Peyer's patch (tissue), 4 donors: ENCODE measurements at regions not wholly inside any gene's neighbourhood (a gene's known extent, or its start where the extent isn't known, plus 50 kb on each side); places are given as distances from the start of the nearest gene placed in this dataset.

ENCODE experiments used
- DNase-seq, 3 donors: peaks; one replicate each; pipeline ENCODE4 v3.0.0-alpha.2; 2017 to 2019
- H3K27ac ChIP-seq, 4 donors: fragments of 200-600 bp; sonication (generic); one replicate each; pipeline ENCODE4 v1.5.1; 2016 to 2019
- H3K27me3 ChIP-seq, 2 donors: fragments of 200-600 bp; sonication (generic); one replicate each; pipeline ENCODE4 v1.5.1; 2019
- H3K36me3 ChIP-seq, 3 donors: fragments of 200-600 bp; sonication (generic); one replicate each; pipeline ENCODE4 v1.5.1; 2016 to 2019
- H3K4me1 ChIP-seq, 4 donors: fragments of 200-600 bp; sonication (generic); one replicate each; pipeline ENCODE4 v1.5.1; 2016 to 2019
- H3K4me3 ChIP-seq, 4 donors: fragments of 200-600 bp; sonication (generic); 1 replicate in 3 of 4; 2 replicates in 1 of 4; pipeline ENCODE4 v1.5.1; 2016 to 2019; ENCODE audit warnings: mild to moderate bottlenecking in 1 of 4
- H3K9me3 ChIP-seq, 4 donors: fragments of 200-600 bp; sonication (generic); one replicate each; pipeline ENCODE4 v1.5.1; 2016 to 2019; ENCODE audit warnings: mild to moderate bottlenecking in 1 of 4
- POLR2A ChIP-seq, 2 donors: fragments of 450-650 bp; IDR thresholded peaks; one replicate each; pipeline ENCODE4 v1.5.1; 2017; ENCODE audit warnings: antibody characterized with exemption in 2 of 2, mild to moderate bottlenecking in 2 of 2, moderate library complexity in 2 of 2
- TF ChIP-seq, protein P1 (sequence below), 6 experiments: fragments of 450-650 bp in 4 of 6; fragments of 200-600 bp in 2 of 6; sonication (generic) in 1 of 6; IDR thresholded peaks; one replicate each; pipeline ENCODE4 v1.5.1; 2017 to 2019; ENCODE audit warnings: antibody characterized with exemption in 6 of 6, mild to moderate bottlenecking in 3 of 6, moderate library complexity in 1 of 6

DNA sequence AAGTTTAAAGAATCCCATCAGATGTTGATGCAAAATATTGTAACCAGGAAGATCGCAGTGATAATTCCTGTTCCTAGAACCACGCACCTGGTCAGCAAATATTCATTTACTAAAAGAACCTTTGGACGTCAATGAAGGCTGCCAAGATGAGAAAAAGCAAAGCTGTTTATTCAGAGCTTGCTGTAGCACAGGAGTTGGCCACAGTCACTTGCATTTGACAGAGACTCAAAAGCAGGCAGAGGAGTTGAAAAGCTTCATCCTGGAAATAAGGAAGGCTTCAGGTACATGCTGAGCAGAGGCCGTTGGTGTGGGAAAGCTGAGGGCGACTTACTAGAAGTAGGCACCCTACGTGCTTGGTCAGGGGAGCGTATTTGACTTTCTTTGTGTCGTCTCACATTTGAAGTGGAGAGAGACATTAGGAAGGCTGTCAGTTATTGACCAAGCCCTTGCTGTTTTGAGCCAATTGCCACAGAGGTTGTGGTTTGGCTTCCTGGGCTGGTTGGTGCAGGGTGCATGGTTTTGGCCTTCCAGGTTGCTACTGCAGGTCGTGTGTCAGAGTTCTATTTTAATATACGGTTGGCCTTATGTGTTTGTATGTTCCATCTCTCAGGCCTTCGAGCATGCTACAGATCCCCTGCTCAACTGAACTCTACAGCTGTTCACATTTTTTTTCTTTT lies 289.6 kb downstream of the METTL4 start:
- Histone ChIP-seq H3K9me3 (no peaks in the 10 kb centered on the region), H3K36me3 (no peaks in the 10 kb centered on the region), H3K4me3 (no peak overlapping the region), H3K4me1 (no peaks in the 10 kb centered on the region), H3K27me3 (no peaks in the 10 kb centered on the region), H3K27ac (no peak overlapping the region)
- TF ChIP-seq, protein P1, sequence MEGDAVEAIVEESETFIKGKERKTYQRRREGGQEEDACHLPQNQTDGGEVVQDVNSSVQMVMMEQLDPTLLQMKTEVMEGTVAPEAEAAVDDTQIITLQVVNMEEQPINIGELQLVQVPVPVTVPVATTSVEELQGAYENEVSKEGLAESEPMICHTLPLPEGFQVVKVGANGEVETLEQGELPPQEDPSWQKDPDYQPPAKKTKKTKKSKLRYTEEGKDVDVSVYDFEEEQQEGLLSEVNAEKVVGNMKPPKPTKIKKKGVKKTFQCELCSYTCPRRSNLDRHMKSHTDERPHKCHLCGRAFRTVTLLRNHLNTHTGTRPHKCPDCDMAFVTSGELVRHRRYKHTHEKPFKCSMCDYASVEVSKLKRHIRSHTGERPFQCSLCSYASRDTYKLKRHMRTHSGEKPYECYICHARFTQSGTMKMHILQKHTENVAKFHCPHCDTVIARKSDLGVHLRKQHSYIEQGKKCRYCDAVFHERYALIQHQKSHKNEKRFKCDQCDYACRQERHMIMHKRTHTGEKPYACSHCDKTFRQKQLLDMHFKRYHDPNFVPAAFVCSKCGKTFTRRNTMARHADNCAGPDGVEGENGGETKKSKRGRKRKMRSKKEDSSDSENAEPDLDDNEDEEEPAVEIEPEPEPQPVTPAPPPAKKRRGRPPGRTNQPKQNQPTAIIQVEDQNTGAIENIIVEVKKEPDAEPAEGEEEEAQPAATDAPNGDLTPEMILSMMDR (IDR thresholded peaks at IDR 0.05) = no peak
- no peak for TF ChIP-seq POLR2A (IDR thresholded peaks at IDR 0.05)
- no peak for DNase-seq

DNA sequence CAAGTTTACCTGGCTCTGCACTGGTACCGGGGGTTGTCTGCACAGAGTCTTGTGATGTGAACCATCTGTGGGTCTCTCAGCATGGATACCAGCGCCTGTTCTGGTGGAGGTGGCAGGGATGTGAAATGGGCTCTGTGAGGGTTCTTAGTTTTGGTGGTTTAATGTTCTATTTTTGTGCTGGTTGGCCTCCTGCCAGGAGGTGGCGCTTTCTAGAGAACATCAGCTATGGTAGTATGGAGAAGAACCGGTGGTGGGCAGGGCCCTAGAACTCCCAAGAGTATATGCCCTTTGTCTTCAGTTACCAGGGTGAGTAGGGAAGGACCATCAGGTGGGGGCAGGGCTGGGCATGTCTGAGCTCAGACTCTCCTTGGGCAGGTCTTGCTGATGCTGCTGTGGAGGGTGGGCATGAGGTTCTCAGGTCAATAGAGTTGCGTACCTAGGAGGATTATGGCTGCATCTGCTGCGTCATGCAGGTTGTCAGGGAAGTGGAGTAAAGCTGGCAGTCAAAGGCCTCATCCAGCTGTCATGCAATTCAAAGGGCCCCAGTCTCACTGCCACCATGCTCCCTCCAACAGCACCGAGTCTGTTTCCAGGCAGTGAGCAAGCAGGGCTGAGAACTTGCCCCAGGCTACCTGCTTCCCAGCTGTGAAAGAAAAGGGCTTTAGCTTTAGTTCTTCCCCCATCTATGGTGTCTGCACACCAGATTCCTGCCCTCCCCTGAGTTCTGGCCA lies 278.0 kb downstream of the METTL4 start:
- H3K9me3 ChIP-seq = no peaks in the 10 kb centered on the region
- TF ChIP-seq POLR2A (IDR thresholded peaks at IDR 0.05) = no peak
- TF ChIP-seq, protein P1 (IDR thresholded peaks at IDR 0.05) = no peak
- no peak for DNase-seq
- H3K27ac ChIP-seq = no peak overlapping the region
- no peaks in the 10 kb centered on the region for H3K4me1 ChIP-seq
- H3K4me3 ChIP-seq = no peak overlapping the region
- H3K36me3 ChIP-seq = no peaks in the 10 kb centered on the region
- H3K27me3 ChIP-seq = no peaks in the 10 kb centered on the region

DNA sequence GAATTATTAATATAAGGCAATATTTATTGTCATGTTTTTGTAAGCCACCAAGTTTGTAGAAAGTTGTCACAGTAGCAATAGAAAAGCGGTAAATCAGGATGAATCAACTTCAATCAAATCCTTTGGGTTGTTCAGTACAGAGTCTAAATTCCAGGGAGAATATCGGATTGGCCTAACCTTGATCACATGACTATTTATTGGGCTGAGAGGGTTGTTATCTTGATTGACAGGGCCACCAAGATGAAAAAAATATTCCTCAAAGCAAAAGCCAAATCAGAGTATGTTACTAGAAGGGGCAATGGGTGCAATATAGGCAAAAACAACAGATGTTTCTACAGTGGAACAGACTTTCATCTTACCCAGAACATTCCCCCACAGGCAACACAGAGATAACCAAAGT lies 270.0 kb downstream of the METTL4 start:
- H3K4me1 ChIP-seq = no peaks in the 10 kb centered on the region
- H3K9me3 ChIP-seq = no peaks in the 10 kb centered on the region
- TF ChIP-seq, protein P1 (IDR thresholded peaks at IDR 0.05) = no peak
- TF ChIP-seq POLR2A (IDR thresholded peaks at IDR 0.05) = no peak
- H3K4me3 ChIP-seq = no peak overlapping the region
- DNase-seq = no peak
- H3K27ac ChIP-seq = no peak overlapping the region
- H3K36me3 ChIP-seq = no peaks in the 10 kb centered on the region
- H3K27me3 ChIP-seq = peaks cover 0 to 3% of the 10 kb centered on the region in 2 donors

DNA sequence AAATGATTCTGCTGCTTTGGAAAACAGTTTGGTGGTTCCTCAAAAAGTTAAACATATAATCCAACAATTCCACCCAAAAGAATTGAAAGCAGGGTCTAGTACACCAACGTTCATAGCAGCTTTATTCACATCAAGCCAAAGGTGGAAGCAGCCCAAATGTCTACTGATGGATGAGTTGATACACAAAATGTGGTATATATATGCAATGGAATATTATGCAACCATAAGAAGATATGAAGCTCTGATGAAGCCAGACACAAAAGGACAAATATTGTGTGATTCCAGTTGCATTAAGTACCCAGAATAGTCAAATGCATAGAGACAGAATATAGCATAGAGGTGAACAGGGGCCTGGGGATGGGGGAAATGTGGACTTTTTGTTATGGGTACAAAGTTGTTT lies 269.3 kb downstream of the METTL4 start:
- Histone ChIP-seq H3K36me3 (no peaks in the 10 kb centered on the region), H3K27me3 (peaks cover 0 to 3% of the 10 kb centered on the region in 2 donors), H3K27ac (no peak overlapping the region), H3K4me1 (no peaks in the 10 kb centered on the region), H3K4me3 (no peak overlapping the region), H3K9me3 (no peaks in the 10 kb centered on the region)
- TF ChIP-seq, protein P1 (IDR thresholded peaks at IDR 0.05) = no peak
- no peak for TF ChIP-seq POLR2A (IDR thresholded peaks at IDR 0.05)
- no peak for DNase-seq

DNA sequence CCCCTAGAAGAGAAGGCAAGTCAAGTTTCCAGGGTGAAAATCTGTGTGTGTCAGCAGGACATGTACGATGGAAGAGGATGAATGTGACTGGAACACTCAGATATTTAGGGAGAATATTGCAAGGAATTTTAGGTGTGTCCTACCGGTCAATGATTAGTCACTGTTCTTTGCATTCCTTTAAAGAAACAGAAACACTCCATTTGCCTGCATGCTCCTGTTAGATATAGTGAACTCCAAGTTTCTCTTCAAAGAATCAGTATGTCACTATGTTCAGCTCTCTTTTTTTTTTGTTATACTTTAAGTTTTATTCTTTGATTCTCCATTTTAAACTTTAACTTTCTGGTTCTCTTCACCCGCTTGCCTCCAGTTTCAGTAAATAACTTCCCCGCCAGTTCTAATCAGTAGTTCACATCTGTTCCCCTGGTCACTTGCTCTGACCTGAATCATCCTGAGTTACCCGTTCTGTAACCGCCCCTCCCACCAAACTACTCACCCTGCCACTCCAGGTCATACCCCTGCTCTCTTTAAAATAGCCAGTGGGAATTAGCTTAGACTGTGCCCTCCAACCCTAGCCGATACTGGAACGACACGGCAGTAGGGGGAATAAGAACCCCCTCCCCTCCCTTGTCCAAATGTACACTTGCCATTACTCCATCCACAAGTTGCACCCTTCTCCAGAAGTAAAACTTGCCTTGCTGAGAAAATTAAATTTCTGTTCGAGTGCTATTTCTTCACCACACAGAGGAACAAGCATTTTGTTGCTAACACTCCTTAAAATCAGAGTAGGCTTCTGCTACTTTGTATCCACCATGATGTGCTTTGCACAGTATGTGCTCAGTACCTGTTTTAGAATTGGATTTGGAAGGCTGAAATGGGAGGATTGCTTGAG lies 268.4 kb downstream of the METTL4 start:
- Histone ChIP-seq H3K36me3 (no peaks in the 10 kb centered on the region), H3K4me1 (no peaks in the 10 kb centered on the region), H3K4me3 (no peak overlapping the region), H3K27me3 (peaks cover 0 to 3% of the 10 kb centered on the region in 2 donors), H3K9me3 (no peaks in the 10 kb centered on the region), H3K27ac (no peak overlapping the region)
- DNase-seq = no peak
- TF ChIP-seq, protein P1 (IDR thresholded peaks at IDR 0.05) = no peak
- TF ChIP-seq POLR2A (IDR thresholded peaks at IDR 0.05) = no peak
